ENCODE measurements at regions not wholly inside any gene's neighbourhood (a gene's known extent, or its start where the extent isn't known, plus 50 kb on each side); places are given as distances from the start of the nearest gene placed in this dataset.

GRCh38 chr9:108108280-108108851 is 618.8 kb upstream of the KLF4 start:
- DNase-seq (ENCODE audit: low read depth): no peak

DNA sequence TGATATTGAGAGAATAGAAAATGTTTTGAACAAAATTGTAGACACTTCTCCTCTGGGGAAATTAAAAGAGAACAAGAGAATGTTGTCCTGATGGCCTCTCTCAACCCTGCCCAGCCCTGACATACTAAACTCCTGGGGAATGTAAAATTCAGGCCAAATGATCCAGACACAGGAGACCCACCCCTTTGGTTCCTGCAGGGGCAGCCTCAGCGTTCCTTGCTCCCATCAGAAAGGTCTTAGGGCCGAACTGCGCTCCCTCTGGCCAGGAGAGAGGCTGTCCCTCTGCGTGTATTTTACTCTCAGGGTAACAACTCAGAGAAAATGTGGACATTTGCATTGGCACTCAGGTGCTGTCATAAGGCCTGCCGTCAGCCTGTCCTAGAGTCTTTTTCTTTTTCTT is 616.3 kb upstream of the KLF4 start:
- DNase-seq (ENCODE audit: low read depth): no peak

DNA sequence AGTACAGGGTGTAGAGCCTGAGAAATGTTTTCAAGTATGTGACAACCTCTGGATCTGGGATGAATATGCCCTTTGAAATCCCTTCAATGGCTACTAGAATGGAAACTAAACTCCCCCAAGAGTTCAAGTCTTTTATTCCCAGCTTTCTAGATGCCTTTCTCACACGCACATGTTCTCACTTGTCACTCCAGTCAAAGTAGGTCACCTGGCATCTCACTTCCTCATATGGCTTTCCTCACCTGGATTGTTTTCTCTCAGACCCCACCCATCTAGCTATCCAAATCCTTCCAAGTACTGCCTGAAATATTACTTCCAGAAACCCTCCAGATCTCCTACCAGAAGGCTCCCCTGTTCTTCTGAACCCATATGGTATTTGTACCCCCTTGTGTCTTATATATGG is 615.4 kb upstream of the KLF4 start:
- no peak for DNase-seq (ENCODE audit: low read depth)

DNA sequence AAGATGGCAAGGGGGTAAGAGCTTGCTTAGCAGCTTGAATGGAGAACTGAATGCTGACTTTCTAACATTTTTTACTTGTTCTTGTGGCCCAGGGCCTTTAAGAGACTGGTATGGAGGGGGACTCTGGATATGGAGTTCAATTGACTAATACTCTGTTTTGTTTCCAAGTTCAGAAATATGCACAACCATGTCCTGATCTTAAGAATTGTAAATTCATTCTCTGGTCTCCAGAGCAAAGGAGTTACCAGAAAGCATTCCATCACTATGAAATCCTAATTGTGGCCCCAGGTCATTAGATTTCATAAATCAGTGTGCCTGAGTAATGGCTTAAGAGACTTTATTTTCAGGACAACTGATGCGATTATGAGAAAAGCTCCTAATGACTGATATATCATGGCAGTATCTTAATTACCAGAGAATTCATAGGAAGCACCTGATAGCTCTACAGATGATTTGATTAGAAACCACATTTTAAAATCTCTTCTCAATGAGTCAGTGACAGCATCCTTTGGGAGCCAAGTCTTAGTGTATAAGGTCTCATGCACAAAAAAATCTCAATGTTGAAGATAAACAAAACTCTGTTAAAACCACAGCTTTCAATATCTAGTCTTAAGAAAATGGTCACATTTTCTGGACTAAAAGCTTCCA is 613.6 kb upstream of the KLF4 start:
- peak; percentile 57 for DNase-seq (ENCODE audit: low read depth)

GRCh38 chr9:108101410-108101809 is 611.8 kb upstream of the KLF4 start:
- no peak for DNase-seq (ENCODE audit: low read depth)

- no peak for DNase-seq (ENCODE audit: low read depth)
Measured at GRCh38 chr9:108100571-108100970, 611.0 kb upstream of the KLF4 start.

- no peak for DNase-seq (ENCODE audit: low read depth)
Measured at GRCh38 chr9:108099854-108100253, 610.3 kb upstream of the KLF4 start.

- no peak for DNase-seq (ENCODE audit: low read depth)
Measured at GRCh38 chr9:108095496-108095895, 605.9 kb upstream of the KLF4 start.

DNA sequence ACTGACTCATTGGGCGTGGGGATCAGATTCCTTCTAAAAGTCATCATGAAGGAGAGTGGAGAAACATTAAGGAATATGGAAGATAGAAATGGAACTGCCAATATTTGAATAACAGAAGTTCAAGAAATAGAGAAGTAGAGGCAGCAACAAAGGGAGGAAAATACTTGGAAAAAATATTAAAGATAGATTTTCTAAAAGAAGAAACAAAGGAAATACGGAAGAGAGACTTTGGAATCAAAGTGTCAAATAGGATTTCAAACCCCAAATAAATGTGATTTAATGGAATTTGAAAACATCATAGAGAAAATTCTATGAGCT is 605.1 kb upstream of the KLF4 start:
- DNase-seq (ENCODE audit: low read depth): peak; percentile 34

- DNase-seq (ENCODE audit: low read depth): peak; percentile 69
Measured at GRCh38 chr9:108093773-108094675, 604.5 kb upstream of the KLF4 start.

- no peak for DNase-seq (ENCODE audit: low read depth)
Measured at GRCh38 chr9:108088916-108089315, 599.3 kb upstream of the KLF4 start.

DNA sequence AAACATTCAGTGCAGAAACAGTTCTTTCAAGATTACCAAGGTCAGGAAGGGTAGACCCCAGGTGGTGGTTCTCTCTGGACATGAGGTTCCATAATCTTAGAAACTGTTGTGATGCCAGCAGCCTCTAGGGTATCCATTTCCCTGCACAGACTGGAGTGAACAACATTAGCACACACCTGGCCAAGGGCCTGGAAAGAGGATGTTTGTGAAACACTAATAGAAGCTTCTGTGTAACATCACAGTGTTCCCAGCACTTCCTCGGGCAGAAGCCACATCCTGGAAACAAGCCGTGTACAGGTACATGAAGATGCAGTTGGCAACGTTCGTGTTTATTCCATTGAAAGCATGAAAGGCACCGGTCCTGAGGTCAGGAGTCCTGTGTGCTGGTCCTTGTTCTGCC is 598.2 kb upstream of the KLF4 start:
- no peak for DNase-seq (ENCODE audit: low read depth)

DNA sequence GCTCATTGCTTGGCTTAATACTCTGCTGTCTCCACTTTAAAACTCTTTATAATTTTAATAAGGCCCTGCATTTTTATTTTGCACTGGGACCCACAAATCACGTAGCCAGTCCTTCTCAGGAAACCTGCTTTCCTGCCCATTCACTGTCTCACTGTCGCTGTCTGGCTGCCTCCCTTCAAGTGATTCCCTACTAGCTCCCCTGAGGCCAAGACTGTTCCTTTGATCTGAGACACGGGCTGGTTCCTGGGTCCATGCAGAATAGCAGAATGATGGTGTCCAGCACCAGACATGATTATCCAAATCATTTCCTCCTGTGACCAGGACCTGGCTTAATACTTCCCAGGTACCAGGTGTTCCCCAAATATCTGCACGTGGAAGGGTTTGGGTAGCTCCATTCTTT is 597.1 kb upstream of the KLF4 start:
- no peak for DNase-seq (ENCODE audit: low read depth)

GRCh38 chr9:108085294-108085693 is 595.7 kb upstream of the KLF4 start:
- DNase-seq (ENCODE audit: low read depth): no peak

- no peak for DNase-seq (ENCODE audit: low read depth)
Measured at GRCh38 chr9:108083796-108084352, 594.3 kb upstream of the KLF4 start.

DNA sequence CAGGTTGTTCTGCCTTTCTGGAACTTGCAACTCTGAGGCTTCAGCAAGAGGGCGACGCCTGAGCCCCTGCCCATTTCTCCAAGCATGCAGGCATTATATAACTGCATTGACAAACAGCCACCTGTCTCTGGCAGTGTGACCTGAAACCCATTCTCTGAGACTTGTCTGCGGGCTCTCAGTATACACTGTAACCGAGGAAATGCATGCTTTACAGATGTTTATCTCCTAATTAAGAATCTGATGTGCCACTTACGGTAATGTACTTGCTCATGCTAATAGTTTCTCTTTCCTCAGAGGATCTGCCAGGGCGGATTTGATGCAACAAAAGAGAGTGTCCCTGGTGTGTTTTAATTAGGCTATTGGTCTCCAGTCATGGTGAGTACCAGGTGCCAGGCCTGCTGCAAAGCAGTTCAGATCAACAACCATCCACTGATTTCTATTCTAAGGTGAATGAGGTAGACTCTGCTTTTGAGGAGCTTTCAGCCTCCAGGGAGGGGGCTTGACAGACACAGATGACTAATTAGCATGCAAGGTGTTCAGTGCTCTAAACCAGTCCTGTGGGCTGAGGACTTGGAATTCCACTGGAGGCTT is 593.7 kb upstream of the KLF4 start:
- no peak for DNase-seq (ENCODE audit: low read depth)

- DNase-seq (ENCODE audit: low read depth): no peak
Measured at GRCh38 chr9:108081112-108081511, 591.5 kb upstream of the KLF4 start.

DNA sequence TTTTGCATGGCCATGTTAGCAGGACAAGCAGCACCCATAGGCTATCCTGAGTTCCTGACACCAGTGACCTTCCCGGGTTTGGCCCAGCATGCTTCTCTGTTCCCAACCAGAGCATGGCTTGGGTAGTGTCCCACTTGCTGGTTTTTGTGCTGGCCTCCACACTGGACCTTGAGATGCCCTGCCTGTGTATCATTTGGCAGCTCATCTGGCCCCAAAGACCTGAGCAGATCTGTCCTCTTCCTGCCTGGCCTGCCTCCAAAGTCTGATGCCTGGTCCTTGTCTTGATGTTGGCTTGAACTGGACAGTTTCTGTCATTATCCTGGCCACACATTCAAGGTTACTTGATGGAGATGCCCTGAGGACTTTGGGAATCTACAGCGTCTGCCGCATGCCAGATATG is 590.7 kb upstream of the KLF4 start:
- no peak for DNase-seq (ENCODE audit: low read depth)

DNA sequence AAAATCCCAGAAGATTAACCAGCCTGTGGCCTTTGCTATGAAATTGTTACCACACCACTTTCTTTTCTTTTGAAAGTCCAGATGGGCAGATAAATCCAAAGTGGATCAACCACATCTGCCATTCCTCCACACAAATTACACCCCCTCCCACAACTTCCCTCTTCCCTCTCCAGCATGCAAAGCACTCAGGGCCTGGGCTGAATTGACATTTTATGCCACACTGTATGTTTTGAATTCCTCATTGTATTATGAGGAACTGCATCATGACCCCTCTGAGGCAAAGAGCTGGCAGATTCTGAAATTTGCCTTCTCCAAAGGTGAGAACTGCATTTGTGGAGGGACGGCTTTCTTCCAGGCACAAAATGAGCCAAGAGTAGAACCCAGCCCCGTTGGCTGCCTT is 589.2 kb upstream of the KLF4 start:
- no peak for DNase-seq (ENCODE audit: low read depth)

GRCh38 chr9:108078375-108078774 is 588.8 kb upstream of the KLF4 start:
- DNase-seq (ENCODE audit: low read depth): no peak

- no peak for DNase-seq (ENCODE audit: low read depth)
Measured at GRCh38 chr9:108077556-108077955, 588.0 kb upstream of the KLF4 start.

DNA sequence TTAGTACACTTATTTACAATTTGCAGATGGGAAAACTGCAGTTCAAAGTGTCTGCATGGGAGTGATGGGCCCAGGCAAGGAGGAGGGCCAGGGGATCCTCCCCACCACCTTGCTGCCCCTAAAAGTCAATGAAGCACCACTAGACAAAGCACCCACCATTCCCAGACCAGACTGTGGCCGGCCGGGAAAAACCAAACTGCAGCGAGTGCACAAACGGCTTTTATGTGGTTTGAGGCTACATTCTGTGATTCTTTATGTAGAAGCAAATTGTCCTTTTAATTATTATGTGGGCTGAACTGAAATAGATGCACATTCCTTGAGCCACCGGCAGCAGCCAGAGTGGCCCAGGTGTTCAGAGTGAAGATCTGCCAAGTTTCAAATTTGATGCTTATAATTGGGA is 585.3 kb upstream of the KLF4 start:
- peak; percentile 35 for DNase-seq (ENCODE audit: low read depth)

- DNase-seq (ENCODE audit: low read depth): no peak
Measured at GRCh38 chr9:108073823-108074222, 584.3 kb upstream of the KLF4 start.

Measured in RPMI7951 (cell line).